DMS53 treated with DMSO at 0.1 percent for 48 hours (cell line): ENCODE measurements at regions not wholly inside any gene's neighbourhood (a gene's known extent, or its start where the extent isn't known, plus 50 kb on each side); places are given as distances from the start of the nearest gene placed in this dataset.

Experiments
- DNase-seq: peaks from one replicate; lab custom pipeline; 2025; ENCODE audit not compliant: unreplicated experiment; lab: John Stamatoyannopoulos, UW

DNA sequence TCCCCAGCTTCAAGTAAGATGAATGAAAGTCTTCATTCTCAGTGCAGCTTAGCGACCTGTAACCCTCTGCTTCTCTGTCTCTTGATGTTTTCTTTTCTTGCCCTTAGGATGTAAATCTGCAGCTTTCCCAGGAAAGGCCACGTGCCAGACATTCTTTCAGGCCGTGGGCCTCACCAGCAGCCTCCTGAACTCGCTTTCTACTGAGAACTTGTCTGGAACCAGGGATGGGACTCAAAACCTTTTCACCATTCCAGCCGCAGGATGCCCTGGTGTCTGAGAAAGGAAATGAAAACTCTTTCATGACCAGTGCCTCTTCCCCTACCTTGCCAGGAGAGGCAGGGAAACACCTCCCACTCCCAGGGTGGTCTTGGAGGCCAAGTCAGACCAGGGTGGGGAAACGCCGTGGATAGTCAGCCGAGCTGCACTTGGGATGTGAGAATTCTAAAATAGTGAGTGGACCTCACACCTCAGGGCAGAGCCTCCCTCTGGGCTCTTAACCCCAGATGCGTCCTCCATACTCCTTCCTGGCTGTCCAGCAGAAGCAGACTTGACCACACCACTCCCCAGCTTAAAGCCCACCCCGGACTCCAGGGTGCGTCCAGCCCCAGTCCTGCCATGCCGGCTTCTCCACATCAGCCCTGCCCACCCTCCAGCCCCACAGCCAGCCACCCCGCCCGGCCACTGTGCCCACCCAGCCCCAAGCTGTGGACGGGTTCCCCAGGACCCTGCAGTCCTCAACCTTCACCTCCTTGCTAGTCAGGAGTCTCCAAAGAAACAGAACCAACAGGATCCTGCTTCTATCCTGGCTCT, 115.5 kb downstream of the TWIST2 start:
- no peak for DNase-seq

DNA sequence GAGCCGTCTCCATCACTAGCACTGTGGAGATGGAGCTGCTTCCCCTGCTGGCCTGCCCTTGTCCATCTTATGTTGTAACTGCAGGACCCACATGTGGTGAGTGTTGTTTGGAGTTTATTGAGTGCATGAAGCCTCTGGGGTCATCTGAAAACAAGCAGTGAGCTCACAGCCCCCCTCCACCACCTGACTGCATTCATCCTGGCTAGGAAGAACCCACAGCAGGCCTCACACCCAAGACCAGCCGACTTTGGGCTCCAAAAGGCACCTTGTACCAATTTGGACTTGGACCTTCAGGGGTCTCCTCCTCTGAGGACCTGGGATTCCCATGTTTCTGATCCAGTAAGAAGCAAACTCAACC, 116.1 kb downstream of the TWIST2 start:
- DNase-seq, result no peak

DNA sequence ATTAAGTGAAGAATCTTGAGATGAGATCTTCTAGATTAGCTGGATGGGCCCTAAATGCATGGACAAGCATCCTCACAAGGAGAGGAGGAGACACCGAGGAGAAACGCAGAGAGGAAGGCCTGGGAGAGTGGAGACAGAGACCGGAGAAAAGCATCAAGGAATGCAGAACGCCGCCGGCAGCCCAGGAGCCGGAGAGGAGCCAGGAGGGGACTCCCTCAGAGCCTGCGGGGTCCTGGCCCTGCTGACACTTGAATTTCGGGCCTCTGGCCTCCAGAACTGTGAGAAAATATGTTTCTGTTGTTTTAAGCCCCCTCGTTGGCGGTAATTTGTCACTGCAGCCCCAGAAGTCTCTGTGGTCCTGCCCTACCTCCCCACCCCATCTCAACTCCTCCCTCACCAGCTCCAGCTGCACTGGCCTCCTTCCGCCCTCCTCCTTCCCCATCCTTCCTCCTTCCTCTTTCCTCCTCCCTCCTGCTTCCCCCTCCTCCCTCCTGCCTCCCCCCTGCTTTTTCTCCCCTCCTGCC, 116.7 kb downstream of the TWIST2 start:
- no peak for DNase-seq

GRCh38 chr2:238965371-238966071, 117.6 kb downstream of the TWIST2 start:
- no peak for DNase-seq

DNA sequence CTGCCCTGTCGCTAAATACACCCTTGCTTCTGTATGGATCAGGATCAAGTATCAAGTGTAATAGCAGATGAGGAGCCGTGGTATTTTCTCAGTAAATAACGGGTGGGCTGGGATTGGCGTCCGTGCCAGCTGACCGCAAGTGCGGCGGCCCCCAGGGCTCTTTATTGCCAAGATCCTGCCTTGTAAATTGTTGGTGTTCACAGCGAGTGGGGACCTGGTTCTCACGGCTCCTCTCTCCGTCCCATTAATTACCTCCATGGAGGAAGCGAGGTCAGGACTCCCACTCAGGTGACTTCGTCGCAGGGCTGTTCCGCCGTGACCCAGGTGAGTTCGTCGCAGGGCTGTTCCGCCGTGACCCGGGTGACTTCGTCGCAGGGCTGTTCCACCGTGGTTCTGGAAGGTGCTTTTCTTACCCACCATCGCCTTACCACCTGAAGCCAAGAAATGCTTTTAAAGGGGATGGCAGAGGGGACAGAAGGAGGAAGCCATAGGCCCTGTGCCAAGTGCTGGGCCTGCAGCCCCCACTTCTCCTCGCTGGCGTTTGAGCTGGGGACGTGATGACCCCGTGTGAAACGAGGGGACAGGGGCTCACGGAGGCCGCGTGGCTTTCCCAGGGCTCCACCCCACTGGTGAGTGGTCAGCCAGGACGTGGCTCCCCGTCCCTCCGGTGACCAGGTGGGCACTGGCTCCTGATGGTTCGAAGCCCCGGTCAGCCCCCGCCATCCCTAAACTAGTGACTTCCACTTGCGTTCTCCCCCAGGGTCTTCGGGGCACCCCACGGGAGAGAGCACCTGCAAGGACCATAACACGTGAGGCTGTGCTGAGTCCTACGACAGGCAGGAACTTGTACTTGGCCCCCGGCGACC, 118.4 kb downstream of the TWIST2 start:
- DNase-seq, result no peak

- DNase-seq, result no peak
Observed at GRCh38 chr2:238967031-238967977, 119.4 kb downstream of the TWIST2 start.

- no peak for DNase-seq
Observed at GRCh38 chr2:238967978-238968360, 120.1 kb downstream of the TWIST2 start.

GRCh38 chr2:238968616-238969384, 120.9 kb downstream of the TWIST2 start:
- DNase-seq, result no peak

GRCh38 chr2:238969857-238970256, 122.0 kb downstream of the TWIST2 start:
- no peak for DNase-seq

- peak; percentile 17 for DNase-seq
Observed at GRCh38 chr2:238970553-238971081, 122.7 kb downstream of the TWIST2 start.

DNA sequence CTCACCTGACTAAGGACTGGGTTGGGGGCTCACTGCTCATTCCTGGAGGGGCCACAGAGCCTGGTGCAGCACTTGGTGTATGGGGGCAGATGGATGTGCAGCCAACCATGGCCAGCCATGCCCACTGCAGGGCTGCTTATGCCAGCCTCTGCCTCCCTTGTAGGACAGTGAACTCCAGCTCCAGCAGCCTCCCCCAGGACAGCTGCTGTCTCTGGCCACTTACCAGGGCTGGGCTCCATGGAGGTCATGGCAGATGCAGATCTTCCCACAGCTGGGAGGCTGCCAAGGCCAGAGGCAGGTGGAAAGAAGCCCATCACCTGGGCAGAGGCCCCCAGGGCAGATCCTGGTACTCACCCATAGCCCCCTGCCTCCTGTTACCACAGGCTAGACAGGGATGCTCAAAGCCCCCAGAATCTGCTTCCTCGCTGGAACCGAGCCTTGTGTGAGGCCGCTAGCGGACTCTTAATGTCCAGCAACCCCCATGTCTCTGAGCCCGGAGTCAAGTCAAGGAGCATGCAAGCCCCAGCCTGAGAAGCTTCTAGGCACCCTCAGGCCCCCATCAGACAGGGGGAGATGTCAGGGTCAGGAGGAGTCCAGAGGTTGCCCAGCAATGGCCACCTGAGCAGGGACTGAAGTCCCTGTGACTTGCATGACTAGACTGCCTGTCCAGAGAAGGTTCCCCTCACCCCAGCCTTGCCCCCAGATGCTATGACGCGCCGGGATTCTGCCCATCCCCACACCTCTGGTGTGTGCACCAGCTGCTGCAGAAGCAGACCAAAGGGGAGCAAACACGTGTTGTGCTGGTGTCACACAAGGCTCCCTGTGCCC, 123.6 kb downstream of the TWIST2 start:
- DNase-seq, result no peak

- DNase-seq, result no peak
Observed at GRCh38 chr2:238972146-238972445, 124.2 kb downstream of the TWIST2 start.

DNA sequence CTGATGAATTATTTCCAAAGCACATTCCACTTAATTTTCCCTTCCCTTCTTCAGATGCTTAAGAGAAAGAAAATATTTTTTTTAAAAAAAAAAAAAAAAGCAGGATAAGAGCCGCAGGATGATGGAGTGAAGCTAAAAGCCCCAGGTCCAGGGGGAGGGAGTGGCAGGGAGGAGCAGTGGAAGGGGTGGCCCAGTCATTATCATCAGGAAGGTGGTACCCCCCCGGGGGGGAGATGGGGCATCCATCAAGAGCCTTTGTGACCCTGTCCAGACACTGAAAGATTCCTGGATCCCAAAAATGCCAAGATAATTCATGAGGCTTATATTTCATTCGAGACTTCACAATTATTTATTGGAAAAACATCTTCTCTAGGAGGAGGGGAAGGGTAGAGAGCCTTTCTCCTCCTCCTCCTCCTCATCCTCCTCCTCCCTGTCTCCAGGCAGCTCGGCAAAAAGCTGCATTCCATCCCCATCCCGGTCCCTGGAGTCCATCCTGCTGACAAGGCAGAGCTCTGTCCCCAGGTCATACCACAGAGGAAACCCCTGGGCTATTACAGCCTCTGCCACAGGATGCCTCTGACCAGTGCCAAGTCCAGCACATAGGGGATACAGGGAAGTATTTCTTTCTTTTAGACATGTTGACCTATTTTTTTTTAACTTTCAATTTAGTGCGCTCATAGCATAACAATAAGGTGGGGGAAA, 125.3 kb downstream of the TWIST2 start:
- DNase-seq, result no peak

- DNase-seq, result no peak
Observed at GRCh38 chr2:238974081-238974480, 126.2 kb downstream of the TWIST2 start.

GRCh38 chr2:238974501-238975166, 126.7 kb downstream of the TWIST2 start:
- DNase-seq, result no peak

DNA sequence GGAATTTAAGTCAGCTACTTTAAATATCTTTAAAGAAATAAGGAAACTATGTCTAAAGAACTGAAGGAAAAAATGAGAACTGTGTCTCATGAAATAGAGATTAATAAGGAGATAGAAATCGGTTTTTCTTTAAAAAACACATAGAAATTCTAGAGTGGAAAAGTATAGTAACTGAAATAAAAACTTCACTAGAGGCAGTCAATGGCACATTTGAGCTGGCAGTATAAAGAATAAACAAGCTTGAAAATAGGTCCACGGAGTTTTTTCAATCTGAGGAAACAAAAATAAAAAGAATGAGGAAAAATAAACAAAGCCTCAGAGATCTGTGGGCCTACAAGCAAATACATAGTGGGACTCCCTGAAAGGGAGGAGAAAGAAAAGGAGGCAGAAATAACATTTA, 127.5 kb downstream of the TWIST2 start:
- no peak for DNase-seq

DNA sequence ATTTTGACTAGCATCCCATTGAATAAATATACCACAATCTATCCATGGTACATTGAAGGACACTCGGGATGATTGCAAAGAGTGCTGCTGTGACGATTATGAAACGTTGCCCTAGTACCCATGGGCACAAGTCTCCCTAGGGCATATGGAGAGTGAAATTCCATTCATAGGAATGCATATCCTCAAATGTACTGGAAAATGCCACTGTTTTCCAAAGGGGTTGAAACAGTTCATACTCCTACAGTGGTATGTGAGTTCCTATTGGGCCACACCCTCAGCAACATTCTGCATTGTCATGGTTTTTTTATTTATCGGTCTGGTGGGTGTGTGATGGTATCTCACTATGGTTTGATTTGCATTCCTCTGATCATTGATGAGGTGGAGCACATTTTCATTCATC, 130.6 kb downstream of the TWIST2 start:
- DNase-seq, result no peak

DNA sequence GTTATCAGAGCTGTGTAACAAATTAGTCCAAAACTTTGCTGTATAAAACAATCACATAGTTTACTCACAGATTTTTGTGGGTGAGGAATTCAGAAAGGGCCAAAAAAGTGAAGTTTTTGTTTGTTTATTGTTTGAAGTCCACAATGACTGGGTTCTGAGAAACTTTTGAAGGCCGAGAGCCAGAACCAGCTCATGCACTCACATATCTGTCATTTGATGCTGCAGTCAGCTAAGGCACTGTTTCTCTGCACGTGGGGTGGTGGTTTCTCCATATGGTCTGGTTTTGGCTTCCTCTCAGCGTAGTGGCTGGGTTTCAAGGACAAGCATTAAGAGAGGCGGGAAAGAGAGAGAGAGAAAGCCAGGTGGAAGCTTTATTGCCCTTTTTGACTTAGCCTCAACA, 131.8 kb downstream of the TWIST2 start:
- DNase-seq, result no peak
